SK-N-SH (cell line): ENCODE measurements at regions not wholly inside any gene's neighbourhood (a gene's known extent, or its start where the extent isn't known, plus 50 kb on each side); places are given as distances from the start of the nearest gene placed in this dataset.

Experiments
- CTCF ChIA-PET: fragments of 300-600, 350-600 bp; formaldehyde crosslinking; extraction: SDS; loops from one replicate; lab custom pipeline; 2021; lab: Yijun Ruan, JAX
- POLR2A ChIA-PET: fragments of 350-600 bp; sonication (Branson Sonifier 250); formaldehyde crosslinking; extraction: SDS; loops from one replicate; lab custom pipeline; 2020; ENCODE audit warnings: antibody characterized with exemption, inconsistent platforms; lab: Yijun Ruan, JAX
- DNase-seq: peaks from one replicate; pipeline ENCODE4 v3.0.0; 2012
- H2AFZ ChIP-seq: fragments of 200-600 bp; sonication (generic); 2 replicates; pipeline ENCODE4 v1.8.1; 2016; ENCODE audit warnings: antibody characterized with exemption, mild to moderate bottlenecking, low read depth
- H3F3A ChIP-seq: fragments of 200-600 bp; sonication (generic); replicated peaks from 2 replicates; pipeline ENCODE3; 2016; ENCODE audit warnings: antibody characterized with exemption, mild to moderate bottlenecking; ENCODE audit not compliant: insufficient read depth
- H3K27ac ChIP-seq, 2 experiments: fragments of 200-500 bp in 1 of 2; fragments of 200-600 bp in 1 of 2; sonication (Bioruptor generic) in 1 of 2; sonication (generic), shearing (Covaris generic) in 1 of 2; 2 replicates each; pipeline versions ENCODE4 v1.5.1 to v1.6.1; 2014 to 2016; ENCODE audit warnings: low read depth in 2 of 2, inconsistent platforms in 1 of 2, low read length in 1 of 2, mild to moderate bottlenecking in 1 of 2, mixed read lengths in 1 of 2
- H3K27me3 ChIP-seq: fragments of 200-600 bp; sonication (generic), shearing (Covaris generic); 2 replicates; pipeline ENCODE4 v1.6.1; 2016; ENCODE audit warnings: mixed run types; ENCODE audit not compliant: insufficient read depth
- H3K36me3 ChIP-seq, 2 experiments: fragments of 200-500 bp in 1 of 2; fragments of 200-600 bp in 1 of 2; sonication (Bioruptor generic) in 1 of 2; sonication (generic) in 1 of 2; replicated peaks in 1 of 2; 2 replicates each; pipeline versions ENCODE3 to v1.5.1; 2014 to 2016; ENCODE audit warnings: low read length in 1 of 2, mild to moderate bottlenecking in 1 of 2; ENCODE audit not compliant: insufficient read depth in 2 of 2, control insufficient read depth in 1 of 2
- H3K4me1 ChIP-seq, 2 experiments: fragments of 200-500 bp in 1 of 2; fragments of 200-600 bp in 1 of 2; sonication (Bioruptor generic) in 1 of 2; sonication (generic), shearing (Covaris generic) in 1 of 2; 2 replicates each; pipeline versions ENCODE4 v1.5.1 to v1.6.1; 2014 to 2016; ENCODE audit warnings: low read depth in 1 of 2, low read length in 1 of 2, mixed run types in 1 of 2; ENCODE audit not compliant: insufficient read depth in 2 of 2, control insufficient read depth in 1 of 2
- H3K4me2 ChIP-seq: fragments of 200-600 bp; sonication (generic), shearing (Covaris generic); 2 replicates; pipeline ENCODE4 v1.6.1; 2017; ENCODE audit warnings: mixed run types
- H3K4me3 ChIP-seq, 2 experiments: fragments of 200-500 bp in 1 of 2; fragments of 200-600 bp in 1 of 2; sonication (Bioruptor generic) in 1 of 2; sonication (generic), shearing (Covaris generic) in 1 of 2; 2 replicates each; pipeline versions ENCODE4 v1.5.1 to v1.8.1; 2014 to 2016; ENCODE audit warnings: low read depth in 2 of 2, inconsistent platforms in 1 of 2, low read length in 1 of 2, mild to moderate bottlenecking in 1 of 2, mixed read lengths in 1 of 2, moderate library complexity in 1 of 2
- H3K79me2 ChIP-seq: fragments of 200-600 bp; sonication (generic); 2 replicates; pipeline ENCODE4 v1.8.1; 2017; ENCODE audit warnings: mild to moderate bottlenecking; ENCODE audit not compliant: insufficient read depth
- H3K9ac ChIP-seq: fragments of 200-600 bp; sonication (generic); 2 replicates; pipeline ENCODE4 v1.6.1; 2017; ENCODE audit warnings: mixed run types
- H3K9me2 ChIP-seq: fragments of 200-600 bp; sonication (generic); 2 replicates; pipeline ENCODE4 v1.6.1; 2017; ENCODE audit warnings: mixed run types
- H3K9me3 ChIP-seq: fragments of 200-600 bp; sonication (generic); 2 replicates; pipeline ENCODE4 v1.6.1; 2017; ENCODE audit warnings: mixed run types, mild to moderate bottlenecking, moderate library complexity
- H4K20me1 ChIP-seq: fragments of 200-600 bp; sonication (generic); 2 replicates; pipeline ENCODE4 v1.6.1; 2017; ENCODE audit warnings: mild to moderate bottlenecking, mixed run types; ENCODE audit not compliant: insufficient read depth
- EP300 ChIP-seq, 2 experiments: IDR thresholded peaks; 2 replicates each; pipeline versions ENCODE4 v1.4.0 to v1.6.1; 2012; ENCODE audit warnings: borderline replicate concordance in 1 of 2, low read depth in 1 of 2, low read length in 1 of 2
- EZH2phosphoT487 ChIP-seq: fragments of 200-600 bp; sonication (generic); IDR thresholded peaks from 2 replicates; pipeline ENCODE4 v1.6.1; 2017; ENCODE audit warnings: low read depth, mixed run types, mild to moderate bottlenecking, antibody characterized with exemption, moderate library complexity, borderline replicate concordance
- FOXJ3 ChIP-seq: sonication (generic); formaldehyde crosslinking; IDR thresholded peaks from 2 replicates; pipeline ENCODE4 v1.5.1; 2020; ENCODE audit warnings: mild to moderate bottlenecking, missing genetic modification reagents
- FOXM1 ChIP-seq: IDR thresholded peaks from 2 replicates; pipeline ENCODE4 v1.4.0; 2012; ENCODE audit warnings: low read depth, mild to moderate bottlenecking
- GATA2 ChIP-seq: sonication (generic); formaldehyde crosslinking; IDR thresholded peaks from 2 replicates; pipeline ENCODE4 v1.5.0; 2020; ENCODE audit warnings: mild to moderate bottlenecking, missing genetic modification reagents
- MAX ChIP-seq: IDR thresholded peaks from 2 replicates; pipeline ENCODE4 v1.4.0; 2012; ENCODE audit warnings: low read depth
- MEF2A ChIP-seq: IDR thresholded peaks from 2 replicates; pipeline ENCODE4 v1.4.0; 2012; ENCODE audit warnings: low read depth, borderline replicate concordance
- MXI1 ChIP-seq: IDR thresholded peaks from 2 replicates; pipeline ENCODE4 v1.6.1; 2012; ENCODE audit warnings: mild to moderate bottlenecking, low read depth, low read length, improper control_type of control experiment
- NFIC ChIP-seq: IDR thresholded peaks from 2 replicates; pipeline ENCODE4 v1.4.0; 2012; ENCODE audit warnings: borderline replicate concordance
- POLR2AphosphoS5 ChIP-seq: IDR thresholded peaks from 2 replicates; pipeline ENCODE4 v1.6.1; 2012; ENCODE audit warnings: low read depth, low read length
- RAD21 ChIP-seq: IDR thresholded peaks from 2 replicates; pipeline ENCODE4 v1.6.1; 2012; ENCODE audit warnings: mild to moderate bottlenecking, low read length
- RCOR1 ChIP-seq: fragments of 150-350 bp; IDR thresholded peaks from 2 replicates; pipeline ENCODE4 v1.6.1; 2017; ENCODE audit warnings: antibody characterized with exemption, low read length
- RFX5 ChIP-seq: IDR thresholded peaks from 2 replicates; pipeline ENCODE4 v1.6.1; 2012; ENCODE audit warnings: mild to moderate bottlenecking, improper control_type of control experiment, low read length
- RXRA ChIP-seq: IDR thresholded peaks from 2 replicates; pipeline ENCODE4 v1.4.0; 2012; ENCODE audit warnings: low read depth, mild to moderate bottlenecking, borderline replicate concordance
- SIN3A ChIP-seq: IDR thresholded peaks from 2 replicates; pipeline ENCODE4 v1.6.1; 2012; ENCODE audit warnings: low read depth, mild to moderate bottlenecking, low read length, moderate library complexity, borderline replicate concordance
- SMC3 ChIP-seq: IDR thresholded peaks from 2 replicates; pipeline ENCODE4 v1.6.1; 2012; ENCODE audit warnings: low read depth, low read length, improper control_type of control experiment
- TCF12 ChIP-seq: IDR thresholded peaks from 2 replicates; pipeline ENCODE4 v1.4.0; 2012
- YY1 ChIP-seq: IDR thresholded peaks from 2 replicates; pipeline ENCODE4 v1.4.0; 2012; ENCODE audit warnings: low read depth, mild to moderate bottlenecking
- WGBS: methylation state at CpG from one replicate; pipeline ENCODE4 v1.1.6; 2017; ENCODE audit warnings: low lambda C conversion rate; 5-methylcytosine and 5-hydroxymethylcytosine counted together
- TF ChIP-seq, protein P1 (sequence below): IDR thresholded peaks from 2 replicates; pipeline ENCODE4 v1.4.0; 2012; ENCODE audit warnings: low read depth, borderline replicate concordance
- TF ChIP-seq, protein P2 (sequence below): IDR thresholded peaks from 2 replicates; pipeline ENCODE4 v1.4.0; 2012; ENCODE audit warnings: low read depth, borderline replicate concordance
- TF ChIP-seq, protein P3 (sequence below): fragments of 150-350 bp; IDR thresholded peaks from 2 replicates; pipeline ENCODE4 v1.6.1; 2017; ENCODE audit warnings: antibody characterized with exemption, low read length, low read depth, borderline replicate concordance

- Histone ChIP-seq H3K27me3 (no peaks in the 10 kb centered on the region), H3K4me3 (no peak overlapping the region), H3K27ac (no peak overlapping the region), H3K9ac (no peak overlapping the region), H3K4me1 (no peaks in the 10 kb centered on the region)
- CTCF ChIA-PET, result no interaction called here
- POLR2A ChIA-PET, result no interaction called here
- TF ChIP-seq RCOR1, result no peak
- TF ChIP-seq GATA2 (CRISPR knock-in tag), result no peak
- TF ChIP-seq RFX5, result no peak
- TF ChIP-seq EZH2phosphoT487, result no peak
- TF ChIP-seq SMC3, result no peak
- TF ChIP-seq EP300 (IDR thresholded peaks at IDR 0.05; ENCODE audit: borderline replicate concordance in 1 of 2, low read depth in 1 of 2, low read length in 1 of 2), result no peak
- TF ChIP-seq POLR2AphosphoS5, result no peak
- no peak for TF ChIP-seq TCF12
- no peak for TF ChIP-seq FOXJ3 (CRISPR knock-in tag)
- TF ChIP-seq RXRA, result no peak
- TF ChIP-seq MAX, result no peak
- no peak for TF ChIP-seq YY1
- no peak for TF ChIP-seq MXI1
- TF ChIP-seq NFIC, result no peak
- TF ChIP-seq FOXM1, result no peak
- TF ChIP-seq, protein P1, sequence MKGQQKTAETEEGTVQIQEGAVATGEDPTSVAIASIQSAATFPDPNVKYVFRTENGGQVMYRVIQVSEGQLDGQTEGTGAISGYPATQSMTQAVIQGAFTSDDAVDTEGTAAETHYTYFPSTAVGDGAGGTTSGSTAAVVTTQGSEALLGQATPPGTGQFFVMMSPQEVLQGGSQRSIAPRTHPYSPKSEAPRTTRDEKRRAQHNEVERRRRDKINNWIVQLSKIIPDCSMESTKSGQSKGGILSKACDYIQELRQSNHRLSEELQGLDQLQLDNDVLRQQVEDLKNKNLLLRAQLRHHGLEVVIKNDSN, result no peak
- TF ChIP-seq, all 33 proteins: peak for 0
- H4K20me1 ChIP-seq, result no peaks in the 10 kb centered on the region
- WGBS, result 70% methylated on average over 5 of the region's 5 CpGs
- no peaks in the 10 kb centered on the region for H3K9me3 ChIP-seq
- no peak overlapping the region for H3K4me2 ChIP-seq
- H3K9me2 ChIP-seq, result no peaks in the 10 kb centered on the region
- no peaks in the 10 kb centered on the region for H3F3A ChIP-seq
- H3K79me2 ChIP-seq, result no peaks in the 10 kb centered on the region
- DNase-seq, result no peak
- H2AFZ ChIP-seq, result no peak overlapping the region
- H3K36me3 ChIP-seq, result no peaks in the 10 kb centered on the region
Observed at GRCh38 chr10:33627611-33628010, 293.1 kb upstream of the NRP1 start.

- Histone ChIP-seq H3K9me2 (no peaks in the 10 kb centered on the region), H3K36me3 (no peaks in the 10 kb centered on the region), H3F3A (no peaks in the 10 kb centered on the region), H3K79me2 (no peaks in the 10 kb centered on the region), H3K27ac (no peak overlapping the region), H3K4me2 (no peak overlapping the region), H3K4me1 (no peaks in the 10 kb centered on the region), H3K9me3 (no peaks in the 10 kb centered on the region), H3K9ac (no peak overlapping the region), H2AFZ (no peak overlapping the region), H3K27me3 (no peaks in the 10 kb centered on the region), H4K20me1 (no peaks in the 10 kb centered on the region), H3K4me3 (no peak overlapping the region)
- no peak for TF ChIP-seq EZH2phosphoT487
- TF ChIP-seq SIN3A, result no peak
- TF ChIP-seq, protein P2, sequence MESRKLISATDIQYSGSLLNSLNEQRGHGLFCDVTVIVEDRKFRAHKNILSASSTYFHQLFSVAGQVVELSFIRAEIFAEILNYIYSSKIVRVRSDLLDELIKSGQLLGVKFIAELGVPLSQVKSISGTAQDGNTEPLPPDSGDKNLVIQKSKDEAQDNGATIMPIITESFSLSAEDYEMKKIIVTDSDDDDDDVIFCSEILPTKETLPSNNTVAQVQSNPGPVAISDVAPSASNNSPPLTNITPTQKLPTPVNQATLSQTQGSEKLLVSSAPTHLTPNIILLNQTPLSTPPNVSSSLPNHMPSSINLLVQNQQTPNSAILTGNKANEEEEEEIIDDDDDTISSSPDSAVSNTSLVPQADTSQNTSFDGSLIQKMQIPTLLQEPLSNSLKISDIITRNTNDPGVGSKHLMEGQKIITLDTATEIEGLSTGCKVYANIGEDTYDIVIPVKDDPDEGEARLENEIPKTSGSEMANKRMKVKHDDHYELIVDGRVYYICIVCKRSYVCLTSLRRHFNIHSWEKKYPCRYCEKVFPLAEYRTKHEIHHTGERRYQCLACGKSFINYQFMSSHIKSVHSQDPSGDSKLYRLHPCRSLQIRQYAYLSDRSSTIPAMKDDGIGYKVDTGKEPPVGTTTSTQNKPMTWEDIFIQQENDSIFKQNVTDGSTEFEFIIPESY, result no peak
- TF ChIP-seq MEF2A, result no peak
- no peak for TF ChIP-seq RXRA
- TF ChIP-seq POLR2AphosphoS5, result no peak
- TF ChIP-seq, protein P3, sequence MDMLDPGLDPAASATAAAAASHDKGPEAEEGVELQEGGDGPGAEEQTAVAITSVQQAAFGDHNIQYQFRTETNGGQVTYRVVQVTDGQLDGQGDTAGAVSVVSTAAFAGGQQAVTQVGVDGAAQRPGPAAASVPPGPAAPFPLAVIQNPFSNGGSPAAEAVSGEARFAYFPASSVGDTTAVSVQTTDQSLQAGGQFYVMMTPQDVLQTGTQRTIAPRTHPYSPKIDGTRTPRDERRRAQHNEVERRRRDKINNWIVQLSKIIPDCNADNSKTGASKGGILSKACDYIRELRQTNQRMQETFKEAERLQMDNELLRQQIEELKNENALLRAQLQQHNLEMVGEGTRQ, result no peak
- TF ChIP-seq RAD21, result no peak
- TF ChIP-seq NFIC, result no peak
- TF ChIP-seq YY1, result no peak
- no peak for TF ChIP-seq GATA2 (CRISPR knock-in tag)
- ChIA-PET POLR2A (no interaction called here), CTCF (interaction anchor here (0.6 kb wide), 1 partner anchor 125 kb away, joined by 3 read pairs; no protein-coding TSS in a partner anchor)
- no peak for DNase-seq
- WGBS, result 77% methylated on average over 3 of the region's 3 CpGs
Observed at GRCh38 chr10:33626798-33627466, 292.5 kb upstream of the NRP1 start.
